Activated CD4-positive, alpha-beta T cell treated with anti-CD3 and anti-CD28 coated beads, Interleukin-2, amount 10 ng/mL, durations not matched to agents 24 days and 14 days (primary cell): ENCODE measurements at regions not wholly inside any gene's neighbourhood (a gene's known extent, or its start where the extent isn't known, plus 50 kb on each side); places are given as distances from the start of the nearest gene placed in this dataset.
"Not testable (repeated sequence)": the region's sequence is repeated elsewhere in the genome, so short reads cannot be mapped to it uniquely, and the experiment has no call there.

Experiments used
- DNase-seq: peaks from one replicate; pipeline ENCODE4 v3.0.0; 2022
- H3K27ac Mint-ChIP-seq: one replicate; pipeline ENCODE4 v1.8.0; 2022; ENCODE audit warnings: mild to moderate bottlenecking, mixed read lengths
- H3K27me3 Mint-ChIP-seq: one replicate; pipeline ENCODE4 v1.8.0; 2022; ENCODE audit warnings: mixed read lengths
- H3K36me3 Mint-ChIP-seq: one replicate; pipeline ENCODE4 v1.8.0; 2022; ENCODE audit warnings: low read depth, mild to moderate bottlenecking, mixed read lengths
- H3K4me1 Mint-ChIP-seq: one replicate; pipeline ENCODE4 v1.8.0; 2021; ENCODE audit warnings: mixed read lengths
- H3K4me3 Mint-ChIP-seq: one replicate; pipeline ENCODE4 v1.8.0; 2022; ENCODE audit warnings: mild to moderate bottlenecking, moderate library complexity, mixed read lengths
- H3K9me3 Mint-ChIP-seq: one replicate; pipeline ENCODE4 v1.8.0; 2021; ENCODE audit warnings: mixed read lengths
- intact Hi-C: fragments of 100-400 bp; cut with micrococcal nuclease; formaldehyde crosslinking; loops from one replicate; pipeline ENCODE4 v1.15.1; 2023

DNA sequence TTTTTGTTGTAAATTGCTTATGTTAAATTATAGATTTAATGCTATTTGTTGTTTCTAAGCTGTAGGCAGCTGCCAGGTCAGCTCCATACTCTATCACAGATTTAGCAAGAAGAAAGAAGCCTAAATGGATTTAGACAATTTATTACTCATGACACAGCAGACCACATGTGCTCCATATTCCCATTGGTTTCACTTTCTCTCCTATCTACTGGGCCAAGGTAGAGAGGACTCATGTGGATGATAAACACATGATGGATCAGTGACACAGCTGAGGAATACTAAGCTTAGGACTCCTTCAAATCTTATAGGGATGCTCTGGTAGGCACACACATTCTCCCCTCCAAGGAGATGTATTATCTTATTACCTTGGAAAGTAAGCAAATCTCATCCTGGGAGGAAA is 553.0 kb upstream of the ADGRB3 start:
- DNase-seq = no peak
- Mint-ChIP-seq H3K27me3 (no peaks in the 10 kb centered on the region), H3K4me3 (no peak overlapping the region), H3K4me1 (no peaks in the 10 kb centered on the region), H3K27ac (no peak overlapping the region), H3K9me3 (no peaks in the 10 kb centered on the region), H3K36me3 (no peaks in the 10 kb centered on the region)
- intact Hi-C loops = no loop called here

DNA sequence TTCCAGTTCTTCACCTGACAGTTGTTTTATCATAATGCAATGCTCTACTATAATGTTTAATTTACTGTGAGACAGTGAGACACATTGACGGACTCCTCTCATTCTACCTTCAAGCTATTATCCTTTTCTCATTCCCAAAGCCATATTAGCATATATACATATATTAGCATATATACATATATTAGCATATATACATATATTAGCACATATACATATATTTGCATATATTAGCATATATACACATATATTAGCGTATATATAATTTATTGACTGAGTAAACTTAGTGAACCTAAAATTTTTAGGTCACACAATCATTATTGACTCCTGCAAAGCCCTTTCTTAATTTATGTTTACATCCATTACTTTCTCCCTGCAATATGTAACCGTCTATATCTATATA is 555.0 kb upstream of the ADGRB3 start:
- H3K27me3 Mint-ChIP-seq = no peaks in the 10 kb centered on the region
- no peaks in the 10 kb centered on the region for H3K9me3 Mint-ChIP-seq
- H3K4me1 Mint-ChIP-seq = no peaks in the 10 kb centered on the region

DNA sequence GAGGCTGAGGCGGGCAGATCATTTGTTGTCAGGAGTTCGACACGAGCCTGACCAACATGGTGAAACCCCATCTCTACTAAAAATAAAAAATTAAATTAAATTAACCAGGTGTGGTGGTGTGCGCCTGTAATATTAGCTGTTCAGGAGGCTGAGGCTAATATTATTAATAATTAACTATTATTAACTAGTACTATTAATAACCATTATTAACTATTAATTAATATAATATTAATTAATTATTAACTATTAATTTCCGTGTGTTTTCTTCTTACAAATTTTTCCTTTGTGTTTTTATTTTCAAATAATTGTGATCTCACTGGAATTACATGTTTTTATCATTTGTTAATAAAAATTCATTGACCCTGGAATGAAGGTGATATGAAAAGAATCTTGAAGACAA is 557.4 kb upstream of the ADGRB3 start:
- Mint-ChIP-seq H3K27ac (no peak overlapping the region), H3K4me3 (no peak overlapping the region), H3K36me3 (no peaks in the 10 kb centered on the region), H3K4me1 (no peaks in the 10 kb centered on the region), H3K9me3 (no peaks in the 10 kb centered on the region), H3K27me3 (no peaks in the 10 kb centered on the region)
- intact Hi-C loops = no loop called here
- DNase-seq = no peak

More for the DNA sequence above, 555.0 kb upstream of the ADGRB3 start:
- DNase-seq = no peak
- H3K36me3 Mint-ChIP-seq = no peaks in the 10 kb centered on the region
- intact Hi-C loops = no loop called here
- H3K4me3 Mint-ChIP-seq = no peak overlapping the region
- H3K27ac Mint-ChIP-seq = no peak overlapping the region

- Mint-ChIP-seq H3K27ac (no peak overlapping the region), H3K36me3 (no peaks in the 10 kb centered on the region), H3K4me1 (no peaks in the 10 kb centered on the region), H3K27me3 (no peaks in the 10 kb centered on the region), H3K4me3 (no peak overlapping the region), H3K9me3 (no peaks in the 10 kb centered on the region)
- intact Hi-C loops = no loop called here
- DNase-seq = no peak
Measured at GRCh38 chr6:68071740-68072139, 563.3 kb upstream of the ADGRB3 start.

GRCh38 chr6:68069921-68070710 is 565.0 kb upstream of the ADGRB3 start:
- intact Hi-C loops = no loop called here
- H3K9me3 Mint-ChIP-seq = no peaks in the 10 kb centered on the region
- no peak overlapping the region for H3K27ac Mint-ChIP-seq
- no peak overlapping the region for H3K4me3 Mint-ChIP-seq
- DNase-seq = no peak
- no peaks in the 10 kb centered on the region for H3K4me1 Mint-ChIP-seq
- H3K27me3 Mint-ChIP-seq = no peaks in the 10 kb centered on the region
- no peaks in the 10 kb centered on the region for H3K36me3 Mint-ChIP-seq

DNA sequence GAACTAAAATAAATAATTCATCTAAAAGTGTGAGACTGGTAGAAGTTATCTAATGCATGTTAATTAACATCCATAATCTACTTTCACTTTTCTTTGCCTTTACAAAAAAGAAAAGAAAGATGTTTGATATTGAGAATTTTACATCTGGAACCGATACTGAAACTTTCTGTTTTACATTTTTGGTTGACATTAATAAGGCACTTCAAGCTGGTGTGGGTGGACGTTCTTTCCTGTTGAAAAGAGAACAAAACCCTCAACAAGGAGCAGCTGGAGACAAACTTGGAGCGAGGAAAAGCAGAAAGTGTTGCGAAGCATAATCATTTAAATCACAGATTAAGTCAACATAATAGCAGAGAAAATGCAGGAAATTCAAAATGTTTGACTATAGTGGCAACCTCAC is 575.2 kb upstream of the ADGRB3 start:
- no peaks in the 10 kb centered on the region for H3K4me1 Mint-ChIP-seq
- H3K27me3 Mint-ChIP-seq = no peaks in the 10 kb centered on the region
- no peak overlapping the region for H3K4me3 Mint-ChIP-seq
- no peak for DNase-seq
- intact Hi-C loops = no loop called here
- no peaks in the 10 kb centered on the region for H3K36me3 Mint-ChIP-seq
- H3K9me3 Mint-ChIP-seq = no peaks in the 10 kb centered on the region
- no peak overlapping the region for H3K27ac Mint-ChIP-seq

- Mint-ChIP-seq H3K36me3 (no peaks in the 10 kb centered on the region), H3K27ac (no peak overlapping the region), H3K27me3 (no peaks in the 10 kb centered on the region), H3K4me3 (no peak overlapping the region), H3K4me1 (no peaks in the 10 kb centered on the region), H3K9me3 (no peaks in the 10 kb centered on the region)
- intact Hi-C loops = no loop called here
- no peak for DNase-seq
Measured at GRCh38 chr6:68059261-68059660, 575.8 kb upstream of the ADGRB3 start.

GRCh38 chr6:68056596-68056995 is 578.5 kb upstream of the ADGRB3 start:
- H3K4me1 Mint-ChIP-seq, DNase-seq, H3K4me3 Mint-ChIP-seq, H3K36me3 Mint-ChIP-seq, H3K27me3 Mint-ChIP-seq, H3K27ac Mint-ChIP-seq, intact Hi-C loops, H3K9me3 Mint-ChIP-seq: not testable (repeated sequence)

- no peaks in the 10 kb centered on the region for H3K4me1 Mint-ChIP-seq
- intact Hi-C loops = no loop called here
- no peaks in the 10 kb centered on the region for H3K27me3 Mint-ChIP-seq
- no peak overlapping the region for H3K4me3 Mint-ChIP-seq
- H3K27ac Mint-ChIP-seq = no peak overlapping the region
- no peaks in the 10 kb centered on the region for H3K9me3 Mint-ChIP-seq
- no peaks in the 10 kb centered on the region for H3K36me3 Mint-ChIP-seq
- DNase-seq = no peak
Measured at GRCh38 chr6:68054756-68055155, 580.3 kb upstream of the ADGRB3 start.

- no peak for DNase-seq
- intact Hi-C loops = no loop called here
- Mint-ChIP-seq H3K9me3 (no peaks in the 10 kb centered on the region), H3K27me3 (no peaks in the 10 kb centered on the region), H3K4me3 (no peak overlapping the region), H3K4me1 (no peaks in the 10 kb centered on the region), H3K36me3 (no peaks in the 10 kb centered on the region), H3K27ac (no peak overlapping the region)
Measured at GRCh38 chr6:68053805-68054373, 581.2 kb upstream of the ADGRB3 start.

DNA sequence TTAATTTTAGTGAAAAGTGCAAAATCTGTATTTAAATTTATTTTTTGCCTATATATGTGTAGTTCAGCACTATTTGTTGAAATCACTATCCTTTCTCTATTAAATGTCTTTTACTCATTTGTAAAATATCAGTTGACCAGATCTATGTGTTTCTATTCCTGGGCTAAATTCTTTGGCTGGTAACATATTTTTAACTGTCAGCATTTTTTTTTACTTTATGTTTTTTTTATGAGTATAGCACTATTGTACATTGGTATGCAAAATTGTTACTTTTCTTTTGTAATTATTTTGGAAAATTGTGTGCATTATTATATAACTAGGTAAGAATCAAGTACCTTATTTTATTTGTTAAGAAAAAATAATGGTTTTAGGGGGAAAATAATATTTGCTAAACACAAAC is 582.8 kb upstream of the ADGRB3 start:
- Mint-ChIP-seq H3K9me3 (no peaks in the 10 kb centered on the region), H3K36me3 (no peaks in the 10 kb centered on the region), H3K27me3 (no peaks in the 10 kb centered on the region), H3K4me1 (no peaks in the 10 kb centered on the region), H3K4me3 (no peak overlapping the region), H3K27ac (no peak overlapping the region)
- intact Hi-C loops = no loop called here
- no peak for DNase-seq

DNA sequence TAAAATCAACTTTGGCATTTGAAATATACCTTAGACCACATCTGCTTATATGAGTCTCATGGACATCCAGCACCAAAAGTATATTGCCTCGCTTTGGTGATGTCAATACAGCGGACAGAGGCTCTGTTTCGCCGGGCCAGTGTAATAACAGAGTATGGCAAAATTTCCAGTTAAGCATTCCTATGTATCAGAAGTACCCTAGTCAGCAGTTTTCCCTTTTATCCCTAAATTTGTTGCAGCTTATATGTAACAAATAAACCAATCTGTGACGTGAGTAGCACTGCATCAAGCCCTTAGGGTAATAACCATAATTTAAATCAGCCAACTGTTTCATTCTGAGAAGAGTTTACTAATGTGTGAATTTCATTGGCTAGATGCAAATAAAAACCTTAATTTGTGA is 585.5 kb upstream of the ADGRB3 start:
- Mint-ChIP-seq H3K36me3 (no peaks in the 10 kb centered on the region), H3K27me3 (no peaks in the 10 kb centered on the region), H3K4me1 (no peaks in the 10 kb centered on the region), H3K9me3 (peaks cover 3% of the 10 kb centered on the region), H3K4me3 (no peak overlapping the region), H3K27ac (no peak overlapping the region)
- no peak for DNase-seq
- intact Hi-C loops = no loop called here

GRCh38 chr6:68046756-68047155 is 588.3 kb upstream of the ADGRB3 start:
- Mint-ChIP-seq H3K27me3 (no peaks in the 10 kb centered on the region), H3K9me3 (peaks cover 3% of the 10 kb centered on the region), H3K27ac (no peak overlapping the region), H3K4me1 (no peaks in the 10 kb centered on the region), H3K36me3 (no peaks in the 10 kb centered on the region), H3K4me3 (no peak overlapping the region)
- no peak for DNase-seq
- intact Hi-C loops = no loop called here

DNA sequence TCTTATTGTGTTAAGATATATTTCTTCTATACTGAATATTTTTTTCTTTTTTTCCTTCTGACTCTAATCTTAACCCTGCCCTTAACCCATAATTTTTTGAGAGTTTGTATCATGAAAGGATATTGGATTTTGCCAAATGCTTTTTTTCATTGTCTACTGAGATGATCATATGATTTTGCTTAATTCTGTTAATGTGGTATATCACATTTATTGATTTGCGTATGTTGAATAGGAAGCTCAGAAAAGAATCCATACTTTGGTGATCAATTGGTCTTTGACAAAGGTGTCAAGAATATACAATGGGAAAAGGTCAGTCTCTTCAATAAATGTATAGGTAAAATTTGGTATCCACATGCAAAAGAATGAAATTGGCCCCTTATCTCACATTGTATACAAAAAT is 588.8 kb upstream of the ADGRB3 start:
- intact Hi-C loops = no loop called here

DNA sequence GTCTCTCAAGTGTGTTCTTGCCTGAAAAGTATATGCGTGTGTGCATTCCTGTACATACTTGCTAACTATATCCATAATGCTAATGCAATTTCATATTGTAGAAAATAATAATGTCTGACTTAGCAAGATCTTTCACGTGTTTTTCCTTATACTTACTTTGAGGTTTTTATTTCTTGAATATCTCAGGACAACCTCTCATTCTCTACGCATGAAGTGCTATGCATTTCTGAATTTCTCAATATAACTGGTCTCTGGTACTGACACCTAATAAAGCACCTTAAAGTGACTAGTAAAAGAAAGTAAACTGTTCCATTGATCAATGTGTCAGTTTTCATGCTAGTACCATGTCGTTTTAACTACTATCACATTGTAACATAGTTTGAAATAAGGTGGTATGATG is 589.9 kb upstream of the ADGRB3 start:
- no peak overlapping the region for H3K27ac Mint-ChIP-seq
- peaks cover 3% of the 10 kb centered on the region for H3K9me3 Mint-ChIP-seq
- H3K27me3 Mint-ChIP-seq = no peaks in the 10 kb centered on the region
- DNase-seq = no peak
- no peaks in the 10 kb centered on the region for H3K4me1 Mint-ChIP-seq
- intact Hi-C loops = no loop called here
- H3K4me3 Mint-ChIP-seq = no peak overlapping the region
- H3K36me3 Mint-ChIP-seq = no peaks in the 10 kb centered on the region

More for the DNA sequence above, 588.8 kb upstream of the ADGRB3 start:
- Mint-ChIP-seq H3K36me3 (no peaks in the 10 kb centered on the region), H3K9me3 (peaks cover 3% of the 10 kb centered on the region), H3K4me3 (no peak overlapping the region), H3K27me3 (no peaks in the 10 kb centered on the region), H3K4me1 (no peaks in the 10 kb centered on the region), H3K27ac (no peak overlapping the region)
- no peak for DNase-seq
